Stimulated activated CD4-positive, alpha-beta T cell treated with anti-CD3 and anti-CD28 coated beads, TNF-alpha, amount 100 ng/mL, for 4 hours (primary cell): ENCODE measurements at regions not wholly inside any gene's neighbourhood (a gene's known extent, or its start where the extent isn't known, plus 50 kb on each side); places are given as distances from the start of the nearest gene placed in this dataset.

Experiments used
- DNase-seq, 3 experiments: peaks; one replicate each; pipeline ENCODE4 v3.0.0-alpha.2; 2020; ENCODE audit warnings: low read depth in 3 of 3

DNA sequence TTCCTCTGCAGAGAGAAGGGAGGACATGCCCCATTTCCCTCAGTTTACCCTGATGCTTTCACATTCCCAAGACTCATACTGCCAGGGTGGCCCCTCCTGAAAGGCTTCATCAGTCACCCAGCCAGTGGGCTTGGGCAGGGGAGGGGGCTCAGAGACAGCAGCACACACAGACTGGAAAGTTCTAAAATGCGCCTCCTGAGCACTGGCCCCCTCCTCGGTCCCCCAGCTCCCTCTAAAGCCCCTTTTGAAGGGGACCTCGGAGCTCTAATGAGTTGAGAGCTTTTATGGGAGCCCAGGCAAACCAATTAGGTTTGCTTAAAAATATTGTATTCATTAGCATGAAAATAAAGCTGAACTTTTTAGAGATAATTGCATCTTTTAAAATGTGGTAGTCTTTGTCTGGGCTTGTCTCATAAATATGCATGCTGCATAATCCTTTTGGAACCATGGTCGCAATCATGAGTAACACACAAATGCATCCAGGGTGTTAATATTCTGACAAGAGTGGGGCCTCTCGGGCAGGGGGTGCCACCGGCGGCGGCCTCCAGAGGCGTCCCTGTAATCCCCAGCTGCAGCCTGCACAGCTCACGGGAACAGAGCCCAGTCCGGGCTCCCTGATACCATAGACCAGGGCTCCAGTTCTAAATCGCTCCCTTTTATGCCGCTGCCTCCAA lies 78.5 kb downstream of the RPLP1 start:
- DNase-seq, result no peak

GRCh38 chr15:69531665-69532027 lies 79.0 kb downstream of the RPLP1 start:
- no peak for DNase-seq

DNA sequence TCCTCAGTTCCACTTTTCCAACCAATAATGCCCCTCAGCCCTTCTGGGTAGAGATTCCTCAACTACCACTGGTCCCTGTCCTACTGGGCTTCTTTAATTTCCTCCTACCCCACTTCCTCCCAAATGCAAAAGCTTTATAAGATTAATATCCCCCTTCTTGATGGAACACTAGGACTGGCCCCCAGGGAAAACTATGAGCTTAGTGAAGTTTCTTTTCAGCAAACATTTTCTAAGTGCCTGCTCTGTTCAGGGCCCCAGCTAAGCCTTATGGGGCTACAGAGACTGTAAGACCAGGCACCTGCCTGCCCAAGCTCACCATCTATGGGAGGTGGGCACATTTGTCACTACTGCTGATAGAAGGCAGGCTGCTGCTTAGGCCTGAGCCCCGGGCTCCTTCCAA lies 79.4 kb downstream of the RPLP1 start:
- DNase-seq, result no peak

- no peak for DNase-seq
Observed at GRCh38 chr15:69532856-69533255, 80.2 kb downstream of the RPLP1 start.

- no peak for DNase-seq
Observed at GRCh38 chr15:69533522-69533921, 80.9 kb downstream of the RPLP1 start.

GRCh38 chr15:69535101-69535638 lies 82.6 kb downstream of the RPLP1 start:
- no peak for DNase-seq

DNA sequence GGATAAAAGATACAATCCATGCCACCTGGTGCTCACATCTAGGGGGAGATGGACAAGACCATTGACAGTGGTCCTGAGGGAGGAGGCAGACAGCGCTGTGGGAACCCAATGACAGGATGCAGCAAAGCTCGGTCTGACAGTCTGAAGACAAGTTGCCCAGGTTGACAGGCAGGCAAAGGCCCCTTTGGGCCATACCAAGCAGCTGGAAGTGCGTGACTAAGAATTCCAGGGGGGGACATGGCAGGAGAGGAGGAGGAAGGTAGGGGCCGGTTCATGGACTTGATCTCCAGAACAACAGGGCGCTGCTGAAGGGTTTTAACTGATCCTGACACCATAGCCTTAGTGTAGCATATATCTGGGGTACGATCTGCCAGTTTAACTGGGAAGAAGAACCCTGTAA lies 83.4 kb downstream of the RPLP1 start:
- DNase-seq, result no peak

- no peak for DNase-seq
Observed at GRCh38 chr15:69536726-69537512, 84.3 kb downstream of the RPLP1 start.

DNA sequence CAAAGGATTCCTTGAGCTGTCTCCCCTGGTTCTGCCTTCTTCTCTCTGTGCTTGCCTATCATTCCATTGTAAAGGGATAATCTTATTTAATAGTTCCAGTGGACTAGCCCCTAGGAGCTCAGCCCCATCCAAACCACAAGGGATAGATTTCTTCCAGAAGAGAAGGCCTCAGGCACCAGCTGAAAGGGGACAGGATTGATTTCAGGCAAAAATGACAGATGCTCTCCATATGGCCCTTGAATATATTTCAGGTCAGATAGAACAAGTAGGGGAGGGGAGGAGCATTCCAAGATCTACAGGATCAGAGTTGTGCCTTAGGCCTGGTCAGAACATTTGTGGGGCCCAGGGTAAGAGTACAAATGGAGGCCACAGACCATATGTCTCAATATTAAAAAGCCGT lies 85.3 kb downstream of the RPLP1 start:
- no peak for DNase-seq

DNA sequence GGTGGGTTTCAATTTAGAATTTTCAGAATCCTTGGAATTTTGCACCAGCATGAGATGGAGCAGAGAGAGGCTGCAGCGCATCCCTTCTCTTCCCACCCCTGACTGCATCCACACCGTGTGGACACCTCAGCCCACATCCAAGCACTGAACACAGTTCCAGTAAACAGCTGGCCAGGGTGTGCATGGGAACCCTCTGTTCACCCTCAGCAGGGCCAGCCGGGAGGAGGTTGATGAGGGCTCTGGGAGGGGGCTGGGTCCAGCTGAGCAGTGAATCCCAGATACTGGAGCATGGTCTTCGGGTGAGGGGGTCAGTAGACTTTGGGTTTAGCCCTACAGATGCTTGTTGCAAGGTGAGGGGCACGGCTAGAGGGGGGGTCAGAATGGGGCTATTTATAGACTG lies 85.8 kb downstream of the RPLP1 start:
- no peak for DNase-seq

DNA sequence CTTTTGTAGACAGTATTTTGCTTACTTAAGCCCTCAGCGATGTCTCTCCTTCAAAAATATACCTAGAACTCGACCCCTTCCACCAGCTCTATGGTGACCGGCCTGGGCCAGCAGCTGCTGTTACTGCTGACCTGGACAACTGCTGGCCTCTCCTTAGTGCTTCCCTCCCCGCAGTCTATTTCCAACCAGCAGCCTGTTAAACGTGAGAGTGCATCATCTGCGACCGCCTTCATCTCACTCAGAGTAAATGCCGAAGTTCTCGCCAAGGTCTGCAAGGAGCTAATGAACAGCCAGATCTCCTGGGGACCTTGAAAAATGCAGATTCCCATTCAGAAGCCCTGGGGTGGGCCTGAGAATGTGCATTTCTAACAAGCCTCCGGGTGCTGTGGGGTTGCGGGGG lies 86.7 kb downstream of the RPLP1 start:
- DNase-seq, result no peak

DNA sequence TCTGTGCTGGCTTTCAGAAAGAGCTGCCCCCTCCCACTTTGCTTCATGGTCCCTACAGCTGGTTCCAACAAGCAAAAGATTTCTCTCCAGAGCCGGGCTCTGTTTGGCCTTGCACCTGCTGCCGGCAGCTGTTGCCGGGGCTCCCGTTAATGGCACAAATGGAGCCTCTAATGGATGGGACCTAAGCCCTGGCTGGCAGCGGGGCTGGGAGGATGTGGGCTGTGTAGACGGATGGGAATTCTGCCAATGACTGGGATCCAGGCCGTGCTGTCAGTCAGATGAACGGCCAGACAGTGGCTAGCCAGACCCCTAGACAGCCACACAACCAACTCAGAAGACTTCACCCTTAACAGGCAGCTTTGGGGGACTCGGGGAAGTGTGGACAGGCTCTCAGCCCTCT lies 88.0 kb downstream of the RPLP1 start:
- DNase-seq, result no peak

- no peak for DNase-seq
Observed at GRCh38 chr15:69542028-69542427, 89.4 kb downstream of the RPLP1 start.

- no peak for DNase-seq
Observed at GRCh38 chr15:69543681-69544364, 91.2 kb downstream of the RPLP1 start.

DNA sequence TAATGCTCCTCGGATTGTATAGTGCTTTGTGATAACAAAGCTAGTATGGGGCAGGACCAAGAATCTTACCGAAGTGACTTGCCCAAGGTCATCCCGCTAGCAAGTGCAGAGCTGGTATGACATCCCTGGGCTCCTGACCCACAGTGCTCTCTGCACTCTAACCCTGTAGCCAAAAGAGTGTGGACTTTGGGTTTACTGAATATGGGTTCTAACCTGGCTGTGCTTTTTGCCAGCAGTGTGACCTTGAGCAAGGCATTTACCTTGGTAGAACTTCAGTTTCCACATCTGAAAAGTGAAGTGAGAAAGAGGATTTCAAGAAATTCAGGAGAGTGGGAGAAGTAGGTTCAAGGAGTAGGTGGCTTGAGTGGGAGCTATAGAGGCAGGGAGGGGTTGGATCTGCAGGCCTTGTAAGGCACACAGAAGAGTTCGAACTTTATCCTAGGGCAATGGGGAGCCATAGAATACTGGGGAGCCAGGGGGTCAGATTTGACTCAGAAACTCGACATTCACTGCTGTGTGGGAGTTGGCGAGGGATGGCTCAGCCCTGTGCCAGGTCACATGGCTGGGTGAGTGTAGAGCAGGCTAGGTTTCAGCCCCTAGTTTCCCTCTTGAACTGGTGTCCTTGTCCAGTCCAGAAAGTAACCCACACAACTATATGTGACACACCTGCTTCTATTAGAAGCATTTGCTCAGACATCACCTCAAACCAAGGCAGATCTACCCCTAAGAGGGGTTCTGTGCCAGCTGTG lies 91.9 kb downstream of the RPLP1 start:
- no peak for DNase-seq

DNA sequence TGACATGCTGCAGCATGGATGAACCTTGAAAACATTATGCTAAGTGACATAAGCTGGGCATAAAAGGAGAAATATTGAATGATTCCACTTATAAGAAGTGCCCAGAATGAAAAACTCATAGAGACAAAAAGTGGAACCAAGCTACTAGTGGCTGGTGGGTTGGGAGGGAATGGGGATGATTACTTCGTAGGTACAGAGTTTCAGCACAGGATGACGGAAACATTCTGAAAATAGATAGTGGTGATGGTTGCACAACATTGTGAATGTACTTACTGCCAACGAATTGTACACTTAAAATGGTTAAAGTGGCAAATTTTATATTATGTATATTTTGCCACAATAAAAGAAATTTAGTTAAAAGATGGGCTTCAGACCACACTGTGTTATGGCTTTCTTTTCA lies 93.6 kb downstream of the RPLP1 start:
- DNase-seq, result no peak

- no peak for DNase-seq
Observed at GRCh38 chr15:69548395-69549180, 96.0 kb downstream of the RPLP1 start.

DNA sequence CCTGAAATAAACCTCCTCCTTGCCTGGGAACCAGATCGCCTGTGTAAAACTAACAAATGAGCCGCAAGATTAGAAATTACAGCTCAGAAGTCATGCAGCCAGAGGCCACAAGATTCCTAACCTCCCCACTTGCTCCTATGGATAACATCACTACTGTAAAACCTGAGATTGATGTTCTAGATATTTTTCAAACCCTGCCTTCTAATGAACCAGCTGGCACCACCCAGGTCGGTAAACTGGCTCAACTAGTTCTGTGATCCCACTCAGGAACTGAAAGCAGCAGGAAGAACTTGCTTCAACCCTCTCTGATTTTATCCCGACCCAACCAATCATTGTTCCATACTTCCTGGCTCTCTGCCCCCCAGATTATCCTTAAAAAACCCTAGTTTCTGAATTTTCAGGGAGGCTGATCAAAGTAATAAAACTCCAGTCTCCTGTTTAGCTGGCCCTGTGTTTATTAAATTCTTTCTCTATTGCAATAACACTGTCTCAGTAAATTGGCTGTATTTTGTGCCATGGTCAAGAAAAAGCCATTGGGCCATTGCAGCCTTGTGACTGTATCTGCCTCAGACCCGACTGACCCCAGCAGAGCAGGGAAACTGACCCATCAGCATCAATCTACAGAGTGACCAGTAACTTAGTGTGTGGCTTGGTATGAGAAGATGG lies 98.9 kb downstream of the RPLP1 start:
- DNase-seq, result no peak

DNA sequence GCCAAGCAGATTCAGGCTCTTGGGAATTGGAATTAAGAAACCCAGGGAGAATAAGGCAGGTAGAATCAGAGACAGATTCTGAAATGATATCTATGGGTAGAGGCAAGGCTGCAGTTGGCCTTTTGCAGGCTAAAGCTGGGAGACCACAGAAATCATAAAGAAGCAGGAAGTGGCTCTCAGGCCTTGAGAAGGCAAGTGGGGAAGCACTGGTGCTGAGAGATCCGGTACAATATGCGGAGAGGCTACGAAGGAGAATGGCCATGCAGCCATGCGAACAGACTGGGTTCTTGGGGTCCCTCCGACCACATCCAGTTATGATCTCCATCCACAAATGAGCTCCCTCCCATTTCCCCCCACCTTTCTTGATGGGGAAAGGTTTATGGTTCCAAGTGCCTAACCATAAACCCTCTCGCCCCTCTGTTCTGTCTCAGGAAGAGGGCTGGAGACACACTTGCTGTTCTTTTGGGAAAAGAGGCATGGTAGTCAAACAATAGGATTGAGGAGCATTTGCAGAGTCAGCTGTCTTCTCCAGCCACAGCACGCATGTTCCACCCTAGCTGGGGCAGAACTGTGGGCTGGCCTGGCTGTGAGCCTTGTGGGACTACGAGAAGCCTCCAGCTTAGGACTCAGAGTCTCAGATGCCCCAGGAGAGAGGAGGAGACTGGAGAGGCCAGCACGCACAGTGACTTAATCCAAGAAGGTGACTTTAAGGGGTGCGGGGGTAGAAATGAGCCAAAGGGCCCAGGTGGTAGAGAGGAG lies 99.6 kb downstream of the RPLP1 start:
- no peak for DNase-seq

DNA sequence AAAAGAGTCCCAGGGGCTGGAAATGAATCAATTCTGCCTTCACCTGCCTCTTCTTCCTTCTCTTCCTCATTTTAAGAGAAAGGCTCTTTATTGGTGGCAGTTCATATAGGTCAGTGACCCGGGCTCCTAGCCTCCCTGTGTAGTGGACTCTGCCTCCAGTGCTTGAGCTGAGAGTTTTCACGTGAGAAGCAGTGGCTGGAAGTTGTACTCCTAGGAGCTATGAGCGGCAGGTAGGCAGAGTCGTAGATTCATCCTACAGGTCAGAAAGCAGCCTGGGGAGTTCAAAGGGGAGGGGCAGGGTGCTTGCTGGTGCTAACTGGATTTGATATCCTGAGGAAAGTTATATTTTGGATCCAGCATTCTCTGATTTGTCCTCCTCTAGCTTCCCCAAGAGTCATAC lies 101.1 kb downstream of the RPLP1 start:
- DNase-seq, result no peak
